HG03280 (cell line): ENCODE measurements at regions not wholly inside any gene's neighbourhood (a gene's known extent, or its start where the extent isn't known, plus 50 kb on each side); places are given as distances from the start of the nearest gene placed in this dataset.
"Not testable (repeated sequence)": the region's sequence is repeated elsewhere in the genome, so short reads cannot be mapped to it uniquely, and the experiment has no call there.

Experiments used
- ATAC-seq: cut with Tn5 transposase; IDR thresholded peaks from one replicate; pipeline ENCODE4 v1.9.1; 2021; ENCODE audit warnings: mild to moderate bottlenecking, moderate library complexity; ENCODE audit not compliant: unreplicated experiment

DNA sequence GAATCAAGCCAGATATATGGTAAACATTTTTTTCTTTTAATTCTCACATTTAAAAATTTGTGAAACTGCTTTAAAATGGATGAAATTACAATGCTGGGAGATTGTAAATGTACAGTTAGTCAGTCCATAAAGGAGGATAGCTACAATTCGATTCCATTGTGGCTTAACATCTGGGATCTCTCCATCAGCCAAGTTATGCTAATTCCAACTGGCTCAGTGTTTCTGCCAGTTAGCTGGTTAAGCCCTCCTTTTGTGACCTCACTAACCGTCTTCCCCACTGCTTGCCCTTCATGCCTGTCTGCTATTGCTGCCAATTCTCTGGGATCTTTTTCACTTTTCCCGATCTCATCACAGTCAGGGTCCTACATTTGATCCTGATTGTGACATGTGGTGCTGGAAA, 1347.6 kb downstream of the CDH11 start:
- no peak for ATAC-seq

DNA sequence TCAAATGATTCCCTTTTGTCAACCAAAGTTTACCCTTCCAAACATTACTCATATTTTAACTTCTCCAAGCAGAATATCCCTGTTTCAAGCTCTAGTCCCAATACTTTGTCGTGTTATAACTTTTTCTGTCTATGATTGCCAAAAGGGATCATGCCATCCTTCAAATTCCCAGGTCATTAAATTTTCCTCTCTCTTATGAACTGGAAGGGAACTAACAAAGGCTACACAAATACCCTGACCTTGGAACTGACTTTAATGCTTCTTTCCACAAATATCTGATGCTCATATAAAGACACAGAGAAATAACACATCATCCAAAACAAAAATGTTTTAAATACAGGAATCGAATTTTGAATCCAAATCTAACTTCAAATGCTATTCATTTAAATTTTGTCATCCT, 1352.7 kb downstream of the CDH11 start:
- no peak for ATAC-seq

DNA sequence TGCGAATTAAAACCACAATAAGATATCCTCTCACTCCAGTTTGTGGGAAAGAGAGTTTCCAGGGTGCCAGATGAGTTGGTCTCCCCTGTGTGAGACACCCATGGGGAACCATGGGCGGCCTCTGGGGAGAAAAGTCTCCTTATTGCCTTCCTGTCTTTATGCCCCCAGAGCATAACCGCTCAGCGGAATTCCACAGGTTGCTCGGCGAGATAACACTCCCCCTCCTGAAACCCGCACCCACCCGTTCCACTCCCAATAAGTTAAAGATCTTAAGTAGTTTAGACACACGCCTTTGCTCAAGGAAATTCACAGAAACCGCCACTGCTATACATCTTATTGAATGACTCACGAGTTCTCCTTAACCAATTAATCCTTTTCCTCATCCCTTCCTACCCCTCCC, 1361.6 kb downstream of the CDH11 start:
- ATAC-seq: not testable (repeated sequence)

DNA sequence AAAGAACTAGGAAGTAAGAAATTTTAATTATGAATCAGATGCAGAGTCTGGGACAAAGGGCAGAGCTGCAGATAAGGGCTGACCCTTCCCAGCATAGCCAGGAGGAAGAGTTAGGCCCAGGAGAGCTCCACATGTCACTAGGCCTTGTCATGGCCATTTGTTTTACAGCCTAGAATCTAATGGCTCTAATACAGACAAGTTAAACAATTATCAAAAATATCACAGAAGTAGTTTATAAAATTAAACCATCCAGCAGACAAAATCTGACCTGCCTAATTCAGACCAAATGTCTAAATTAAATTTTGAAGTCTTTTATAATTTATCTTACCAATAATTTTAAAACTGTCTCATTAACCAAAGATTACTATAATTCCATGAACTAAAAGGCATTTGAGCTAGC, 1369.5 kb downstream of the CDH11 start:
- no peak for ATAC-seq

DNA sequence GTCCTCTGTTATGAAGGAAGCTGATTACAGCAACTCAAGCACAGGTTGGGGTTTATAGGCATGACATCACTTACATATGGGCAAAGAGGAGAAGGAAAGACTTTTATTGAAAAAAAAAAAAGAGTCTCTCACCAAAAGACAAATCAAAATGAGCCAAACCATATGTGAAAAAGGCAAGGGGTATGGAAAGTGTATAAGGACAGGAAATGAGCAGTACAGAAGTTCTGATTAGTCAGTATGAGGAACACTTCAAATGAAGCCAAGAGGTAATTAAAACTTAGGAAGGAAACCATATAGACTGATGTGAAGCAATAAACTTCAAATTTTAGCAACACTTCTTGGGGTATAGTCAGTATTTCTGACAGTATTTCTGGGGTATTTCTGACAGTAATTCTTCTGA, 1372.6 kb downstream of the CDH11 start:
- ATAC-seq: no peak

DNA sequence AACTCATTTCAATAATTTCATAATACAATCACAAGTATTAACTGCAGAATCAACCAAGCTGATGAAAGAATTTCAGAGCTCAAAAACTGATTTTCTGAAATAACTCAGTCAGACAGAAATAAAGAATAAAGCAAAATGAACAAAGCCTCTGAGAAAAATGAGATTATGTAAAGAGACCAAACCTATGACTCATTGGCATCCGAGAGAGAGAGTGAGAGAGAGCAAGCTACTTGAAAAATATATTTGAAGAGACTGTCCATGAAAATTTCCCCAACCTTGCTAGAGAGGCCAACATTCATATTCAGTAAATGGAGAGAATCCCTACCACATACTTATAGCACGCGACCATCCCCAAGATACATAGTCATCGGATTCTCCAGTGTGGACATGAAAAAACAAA, 1376.4 kb downstream of the CDH11 start:
- no peak for ATAC-seq

DNA sequence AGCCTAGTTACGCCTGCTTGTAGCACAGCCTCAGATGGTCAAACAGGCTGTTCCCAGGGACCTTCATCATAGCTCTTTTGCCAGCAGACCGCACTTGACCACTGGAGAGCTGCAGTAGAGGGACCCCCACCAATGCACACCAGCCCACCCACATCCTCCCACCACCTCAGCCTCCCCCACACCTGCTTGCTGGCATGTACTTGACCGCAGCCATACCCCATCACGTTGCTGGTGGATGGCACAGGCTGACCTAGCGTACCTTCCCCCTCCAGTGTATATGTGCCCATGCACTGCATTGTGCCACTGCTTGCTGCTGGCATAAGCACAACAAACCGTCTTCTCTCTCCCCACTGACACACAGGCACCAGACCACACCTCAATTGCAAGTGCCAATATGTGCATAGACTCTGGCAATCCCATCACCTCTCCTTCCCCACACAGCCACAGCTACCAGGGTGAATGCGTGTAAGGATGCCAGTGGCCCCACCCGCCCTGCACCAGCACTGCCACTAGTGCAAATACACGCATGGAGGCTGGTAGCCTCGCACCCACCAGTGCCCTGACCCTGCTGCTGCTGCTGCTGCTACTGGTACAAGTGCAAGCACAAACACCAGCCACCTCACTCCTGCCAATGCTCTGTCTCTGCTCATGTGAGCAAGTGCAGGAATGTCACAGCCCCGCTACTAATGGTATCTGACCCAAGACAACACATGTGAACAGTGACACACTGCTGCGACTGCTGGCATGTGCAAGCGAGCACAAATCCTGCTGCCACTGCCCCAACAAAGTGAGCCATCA, 1377.6 kb downstream of the CDH11 start:
- no peak for ATAC-seq

DNA sequence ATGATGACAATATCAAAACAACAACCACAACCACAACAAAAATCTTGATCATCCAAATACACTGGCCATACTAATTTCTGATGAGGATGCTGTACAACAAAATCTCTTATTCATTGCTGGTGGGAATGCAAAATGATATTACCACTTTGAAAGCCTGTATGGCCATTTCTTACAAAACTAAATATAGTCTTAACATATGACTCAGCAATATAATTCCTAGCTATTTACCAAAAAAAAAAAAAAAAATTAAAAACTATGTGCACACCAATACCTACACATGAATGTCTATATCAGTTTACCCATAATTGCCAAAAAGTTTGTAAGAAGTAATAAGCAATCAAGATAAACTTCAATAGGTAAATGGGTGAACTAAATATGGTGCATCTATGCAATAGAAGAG, 1379.7 kb downstream of the CDH11 start:
- ATAC-seq: no peak

DNA sequence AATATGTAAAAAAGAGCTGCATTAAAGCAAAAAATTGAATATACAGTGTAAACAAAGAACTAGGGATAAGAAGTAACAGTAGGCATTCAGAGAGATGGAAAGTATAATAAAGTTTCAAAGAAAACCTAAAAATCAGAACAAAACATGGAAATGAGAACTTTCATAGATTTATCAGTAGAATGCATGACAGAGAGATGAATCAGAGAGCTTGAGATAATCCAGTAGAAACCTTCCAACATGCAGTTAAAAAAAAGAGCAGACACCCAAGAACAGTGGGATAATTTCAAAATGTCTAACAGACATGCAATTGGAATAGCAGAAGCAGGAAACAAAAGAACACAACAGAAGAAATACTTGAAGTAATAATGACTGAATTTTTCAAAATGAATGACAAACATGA, 1384.2 kb downstream of the CDH11 start:
- no peak for ATAC-seq

DNA sequence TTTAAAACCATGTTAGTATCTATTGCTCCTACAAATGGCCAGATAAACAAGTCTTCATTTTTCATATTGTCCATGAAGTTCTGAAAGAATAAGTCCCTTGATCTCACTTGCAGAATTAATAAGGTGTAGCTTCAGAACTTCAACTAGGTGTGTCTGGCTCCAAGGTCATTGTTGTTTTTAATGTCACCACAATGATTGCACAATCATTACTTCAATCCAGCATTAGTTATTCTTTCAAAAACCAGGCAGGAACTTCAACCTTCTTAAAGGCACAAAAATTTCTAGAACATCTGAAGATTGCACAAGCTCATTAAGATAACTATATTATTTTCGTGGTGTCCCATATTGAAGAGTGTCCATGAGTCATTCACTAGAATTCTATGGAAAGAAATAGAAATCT, 1386.4 kb downstream of the CDH11 start:
- ATAC-seq: no peak

DNA sequence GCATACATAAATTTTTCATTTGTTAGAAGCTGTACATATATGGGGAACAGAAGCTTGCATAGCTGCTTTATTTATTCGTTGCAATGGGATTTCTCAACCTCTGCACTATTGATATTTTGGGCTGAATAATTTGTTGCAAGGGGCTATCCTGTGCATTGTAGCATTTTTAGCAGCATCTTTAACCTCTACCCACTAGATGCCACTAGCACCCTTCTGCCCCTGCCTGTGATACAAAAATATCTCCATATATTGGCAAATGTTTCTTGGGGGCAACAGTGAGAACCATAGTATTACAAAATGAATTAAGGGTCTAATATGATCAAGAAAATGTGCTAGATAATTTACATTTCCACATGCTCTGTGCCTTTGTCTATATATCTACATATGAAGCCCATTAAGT, 1401.0 kb downstream of the CDH11 start:
- ATAC-seq: no peak

DNA sequence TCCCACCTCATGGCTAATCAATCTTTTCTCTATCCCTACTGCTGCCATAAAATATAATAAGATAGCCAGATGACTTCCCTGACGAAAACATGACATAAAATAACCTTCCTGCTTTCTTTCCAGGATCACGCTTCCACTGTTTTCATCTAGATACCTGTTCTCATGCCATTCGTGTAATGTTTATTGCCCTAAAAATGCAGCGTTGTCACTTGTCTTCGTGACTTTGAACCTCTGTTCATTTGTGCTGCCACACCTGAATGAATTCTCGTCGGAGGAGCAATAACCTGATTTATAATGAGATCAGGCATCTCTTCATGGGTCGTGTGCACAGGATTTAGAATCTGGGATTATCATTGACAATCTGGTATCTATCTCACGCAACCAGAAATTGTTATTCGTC, 1401.9 kb downstream of the CDH11 start:
- ATAC-seq: no peak

DNA sequence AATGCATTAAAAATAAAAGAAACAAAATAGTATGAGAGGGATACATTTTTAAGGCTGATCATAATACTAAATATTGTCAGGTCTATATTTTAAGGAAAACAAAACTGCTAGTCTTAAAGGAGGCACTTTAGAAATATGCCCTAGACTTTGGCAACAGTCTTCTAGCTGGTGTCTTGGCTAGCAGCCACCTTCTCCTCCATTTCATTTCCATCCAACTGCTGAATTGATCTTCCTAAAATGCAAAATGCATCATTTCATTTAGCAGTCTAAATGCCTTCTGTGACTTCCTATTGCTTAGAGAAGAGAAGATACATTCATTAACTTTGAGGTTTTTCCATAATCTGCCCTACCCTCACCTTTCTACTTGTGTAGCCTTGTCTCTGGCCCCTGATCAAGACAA, 1404.1 kb downstream of the CDH11 start:
- ATAC-seq: no peak

DNA sequence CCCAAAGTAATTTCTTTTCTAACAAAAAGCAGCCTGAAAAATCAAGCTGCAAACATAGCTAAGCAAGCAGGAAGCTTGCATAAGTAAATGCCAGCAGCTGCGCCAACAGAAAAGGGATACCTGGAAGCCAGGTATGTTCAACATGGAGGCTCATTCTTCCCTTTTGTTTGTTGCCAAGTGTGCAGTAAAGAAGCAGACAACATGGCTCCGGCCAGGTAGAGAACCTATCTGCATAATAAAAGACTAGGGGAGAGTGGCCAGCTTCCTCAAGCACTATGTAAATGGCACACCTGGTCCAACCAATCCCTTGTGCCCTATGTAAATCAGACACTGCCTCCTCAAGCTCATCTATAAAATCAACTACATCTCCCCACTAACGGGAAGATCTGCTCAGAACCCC, 1407.0 kb downstream of the CDH11 start:
- ATAC-seq: no peak

DNA sequence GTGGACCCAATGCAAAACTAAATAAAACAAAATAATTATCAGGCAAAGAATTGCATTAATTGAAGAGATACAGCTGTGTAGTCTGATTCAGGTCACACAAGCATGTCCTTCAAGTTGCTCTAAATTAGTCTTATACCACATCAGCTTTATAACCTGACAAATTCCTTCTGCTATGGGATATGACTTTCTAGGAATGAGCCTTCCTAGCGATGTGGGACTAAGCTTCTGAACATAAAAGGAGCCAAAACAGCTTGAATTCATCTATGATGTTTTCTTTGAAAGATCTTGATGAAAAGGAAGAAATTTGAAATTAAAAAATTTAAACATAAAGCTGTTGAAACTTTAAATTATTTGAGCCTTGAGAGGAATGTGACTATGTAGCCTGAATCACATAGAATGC, 1409.1 kb downstream of the CDH11 start:
- ATAC-seq: no peak

DNA sequence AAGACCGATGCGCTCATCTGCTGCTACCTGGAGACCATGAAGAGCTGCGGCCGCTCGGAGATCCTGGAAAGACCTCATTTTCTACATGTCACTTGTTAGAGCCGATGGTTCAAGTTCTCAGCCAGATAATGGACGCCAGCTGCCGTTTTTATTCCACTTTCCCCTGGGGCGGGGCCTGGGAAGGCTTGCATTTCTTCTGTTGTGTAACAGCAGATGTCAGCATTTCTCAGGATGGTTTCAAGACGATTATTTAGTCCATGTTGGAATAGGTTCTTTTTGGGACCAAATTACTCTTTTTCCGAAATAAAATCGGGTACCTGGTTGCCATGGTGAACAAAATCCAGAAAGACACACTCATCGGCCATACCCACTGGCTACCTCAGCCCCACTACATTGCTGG, 1418.3 kb downstream of the CDH11 start:
- ATAC-seq: no peak

DNA sequence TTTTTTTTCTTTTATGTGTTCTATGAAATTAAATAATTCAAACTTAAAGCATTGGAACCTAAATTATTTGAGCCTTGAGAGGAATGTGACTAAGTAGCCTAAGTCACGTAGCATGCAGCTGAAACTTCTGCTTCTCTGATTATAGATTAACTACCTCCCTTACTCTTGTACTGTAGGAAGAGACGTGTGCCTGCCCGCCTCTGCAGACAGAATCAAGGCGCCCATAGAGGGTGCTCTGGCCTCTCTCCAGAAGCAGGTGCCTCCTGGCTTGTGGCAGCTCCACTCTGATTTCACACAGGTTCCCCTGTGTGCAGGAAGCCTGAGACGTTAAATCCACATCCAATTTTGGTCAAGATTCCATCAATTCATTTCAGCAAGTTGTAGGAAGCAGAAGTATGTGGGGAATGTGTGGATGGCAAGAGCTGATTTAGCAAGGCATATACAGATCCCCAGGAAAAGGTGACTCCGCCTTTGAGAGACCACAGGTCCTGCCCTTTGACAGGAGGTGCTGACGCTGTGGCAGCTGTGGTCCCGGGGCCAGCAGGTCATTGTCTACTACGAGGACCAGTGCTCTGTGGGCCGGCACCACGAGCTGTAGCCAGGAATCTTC, 1418.8 kb downstream of the CDH11 start:
- ATAC-seq: no peak

DNA sequence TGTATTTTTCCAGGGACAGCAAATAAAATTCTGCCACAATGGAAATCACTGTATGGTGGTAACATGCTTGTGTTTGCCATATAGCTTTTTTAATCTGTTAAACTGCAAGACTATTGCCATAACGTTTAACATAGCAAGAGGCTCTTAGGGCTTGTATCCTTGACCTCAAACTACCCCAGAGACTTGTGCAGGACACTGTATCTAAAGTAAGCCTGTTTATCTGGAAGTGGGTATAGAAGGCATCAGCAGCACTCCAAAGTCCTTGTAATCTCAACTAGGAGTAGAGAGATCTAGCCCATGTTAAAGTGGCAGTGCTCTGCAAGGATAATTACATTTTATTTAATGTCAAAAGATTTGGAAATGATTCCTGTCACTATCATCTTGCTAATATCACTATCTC, 1424.1 kb downstream of the CDH11 start:
- no peak for ATAC-seq

DNA sequence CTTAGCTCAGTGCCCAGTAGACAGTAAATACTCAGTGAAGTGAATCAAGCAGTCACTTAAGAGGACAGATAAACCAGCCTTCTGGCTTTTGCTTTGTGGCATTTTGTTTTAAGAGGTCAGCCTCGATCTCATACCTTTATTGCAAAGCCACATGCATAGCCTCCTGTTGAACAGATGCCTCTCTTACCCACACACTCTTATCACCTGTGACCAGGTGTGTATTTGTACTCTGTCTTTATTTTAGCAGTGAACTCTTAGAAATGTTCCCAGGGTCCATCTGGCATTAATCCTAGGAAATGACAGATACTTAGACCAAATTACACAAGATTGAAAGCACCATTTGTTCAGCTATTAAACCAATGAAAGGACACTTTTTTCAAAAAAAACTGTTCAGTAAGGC, 1426.5 kb downstream of the CDH11 start:
- ATAC-seq: no peak

DNA sequence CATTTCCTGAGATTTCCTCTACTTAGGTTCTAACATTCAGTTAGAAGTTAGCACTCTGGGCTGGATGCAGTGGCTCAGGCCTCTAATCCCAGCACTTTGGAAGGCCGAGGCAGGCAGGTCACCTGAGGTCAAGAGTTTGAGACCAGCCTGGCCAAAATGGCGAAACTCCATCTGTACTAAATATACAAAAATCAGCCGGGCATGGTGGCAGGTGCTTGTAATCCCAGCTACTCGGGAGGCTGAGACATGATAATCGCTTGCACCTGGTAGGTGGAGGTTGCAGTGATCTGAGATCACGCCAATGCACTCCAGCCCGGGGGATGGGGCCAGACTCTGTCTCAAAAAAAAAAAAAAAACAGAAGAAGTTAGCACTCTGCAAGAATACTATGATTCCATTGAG, 1430.9 kb downstream of the CDH11 start:
- no peak for ATAC-seq

DNA sequence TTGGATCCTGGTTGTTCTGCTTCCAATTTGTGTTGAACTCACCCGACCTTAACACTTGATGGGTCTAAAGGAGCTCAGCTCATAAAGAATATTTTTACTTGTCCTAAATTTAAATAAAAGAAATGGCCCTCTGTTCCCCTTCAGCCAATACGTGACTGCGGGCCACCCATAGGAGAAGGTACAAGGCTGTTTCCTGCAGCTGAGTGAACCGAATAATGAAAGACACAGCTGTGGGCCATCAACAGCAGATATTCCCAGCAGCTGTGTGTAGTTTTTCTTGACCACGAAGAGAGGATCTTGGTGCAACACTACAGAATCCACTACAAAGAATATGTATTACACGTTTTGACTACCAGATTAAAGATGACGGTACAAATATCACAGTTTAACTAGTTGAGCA, 1431.6 kb downstream of the CDH11 start:
- ATAC-seq: no peak

DNA sequence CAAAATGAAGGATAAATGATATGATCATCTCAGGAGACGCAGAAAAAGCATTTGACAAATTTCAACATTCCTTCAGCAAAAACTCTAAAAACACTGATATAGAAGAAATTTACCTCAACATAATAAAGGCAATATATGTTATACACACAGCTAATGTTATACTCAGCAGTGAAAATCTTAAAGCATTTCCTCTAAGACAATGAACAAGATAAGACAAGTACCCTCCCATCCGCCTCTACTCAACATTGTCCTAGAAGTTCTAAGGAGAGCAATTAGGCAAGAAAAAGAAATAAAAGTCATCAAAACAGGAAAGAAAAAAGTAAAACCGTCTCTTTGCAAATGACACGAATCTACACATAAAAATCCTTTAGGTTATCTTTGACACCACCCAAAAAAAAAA, 1432.8 kb downstream of the CDH11 start:
- ATAC-seq: no peak
